OCI-LY3 (cell line): ENCODE measurements at regions not wholly inside any gene's neighbourhood (a gene's known extent, or its start where the extent isn't known, plus 50 kb on each side); places are given as distances from the start of the nearest gene placed in this dataset.
"Not testable (repeated sequence)": the region's sequence is repeated elsewhere in the genome, so short reads cannot be mapped to it uniquely, and the experiment has no call there.

Experiments used
- CTCF ChIP-seq: fragments of 200-600, 300-600 bp; sonication (generic); IDR thresholded peaks from 2 replicates; pipeline ENCODE4 v1.5.1; 2014; ENCODE audit warnings: antibody characterized with exemption, low read length, low read depth
- EZH2phosphoT487 ChIP-seq: fragments of 200-600 bp; shearing (Covaris generic); IDR thresholded peaks from 2 replicates; pipeline ENCODE4 v1.6.1; 2018; ENCODE audit warnings: antibody characterized with exemption, mixed run types, low read depth

GRCh38 chr3:166684077-166684476, 696.0 kb downstream of the ZBBX start:
- TF ChIP-seq CTCF, EZH2phosphoT487: not testable (repeated sequence)
